ENCODE measurements at regions not wholly inside any gene's neighbourhood (a gene's known extent, or its start where the extent isn't known, plus 50 kb on each side); places are given as distances from the start of the nearest gene placed in this dataset.

DNA sequence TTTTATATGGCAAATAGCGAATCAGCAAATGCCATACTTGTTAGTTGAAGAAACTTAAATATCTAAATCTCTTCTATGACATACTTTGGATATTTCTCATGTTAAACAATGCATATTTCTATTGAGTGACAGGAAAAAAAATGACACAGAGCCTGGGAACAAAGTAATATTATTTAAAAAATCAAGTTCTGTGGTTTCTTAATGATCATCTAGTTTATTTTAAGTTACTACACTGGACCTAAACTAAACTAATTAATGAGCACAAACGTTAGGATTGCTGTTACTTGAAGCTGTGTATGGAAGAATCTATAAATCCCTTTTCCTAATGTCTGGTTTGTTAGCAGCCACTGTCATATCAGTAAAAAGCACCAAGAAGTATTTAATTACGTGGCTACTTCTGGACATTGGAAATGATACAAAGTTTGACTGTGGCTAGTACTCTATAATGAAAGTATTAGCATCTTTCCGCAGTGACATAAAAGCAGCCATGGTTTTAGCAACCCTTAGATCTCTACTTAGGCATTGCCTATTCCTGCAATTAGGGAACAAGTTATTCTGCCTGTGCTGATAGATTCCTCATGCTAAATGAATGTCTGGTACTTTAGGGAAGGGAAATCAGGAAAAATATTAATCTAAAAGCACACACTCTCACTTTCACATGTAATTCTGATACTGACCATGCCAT lies 981.7 kb upstream of the B3GALT2 start:
- no peak for TF ChIP-seq CTCF (IDR thresholded peaks at IDR 0.05; ENCODE audit: control extremely low read depth, extremely low read depth, low read depth, missing control alignments)
- no peak for DNase-seq (ENCODE audit: extremely low spot score)
- POLR2A ChIA-PET = no interaction called here
- CTCF ChIA-PET = no interaction called here

GRCh38 chr1:194164755-194165154 lies 978.3 kb upstream of the B3GALT2 start:
- no peak for TF ChIP-seq CTCF (IDR thresholded peaks at IDR 0.05; ENCODE audit: control extremely low read depth, extremely low read depth, low read depth, missing control alignments)
- ChIA-PET POLR2A (no interaction called here), CTCF (no interaction called here)
- no peak for DNase-seq (ENCODE audit: extremely low spot score)

GRCh38 chr1:194161591-194161990 lies 975.2 kb upstream of the B3GALT2 start:
- ChIA-PET CTCF (no interaction called here), POLR2A (no interaction called here)
- no peak for DNase-seq (ENCODE audit: extremely low spot score)
- TF ChIP-seq CTCF (IDR thresholded peaks at IDR 0.05; ENCODE audit: control extremely low read depth, extremely low read depth, low read depth, missing control alignments) = no peak

GRCh38 chr1:194159941-194160340 lies 973.5 kb upstream of the B3GALT2 start:
- no peak for DNase-seq (ENCODE audit: extremely low spot score)
- POLR2A ChIA-PET = no interaction called here
- CTCF ChIA-PET = interaction anchor here (0.8 to 1.3 kb wide), 2 partner anchors 9 to 35 kb away, joined by 3 read pairs; no protein-coding TSS in a partner anchor
- no peak for TF ChIP-seq CTCF (IDR thresholded peaks at IDR 0.05; ENCODE audit: control extremely low read depth, extremely low read depth, low read depth, missing control alignments)

DNA sequence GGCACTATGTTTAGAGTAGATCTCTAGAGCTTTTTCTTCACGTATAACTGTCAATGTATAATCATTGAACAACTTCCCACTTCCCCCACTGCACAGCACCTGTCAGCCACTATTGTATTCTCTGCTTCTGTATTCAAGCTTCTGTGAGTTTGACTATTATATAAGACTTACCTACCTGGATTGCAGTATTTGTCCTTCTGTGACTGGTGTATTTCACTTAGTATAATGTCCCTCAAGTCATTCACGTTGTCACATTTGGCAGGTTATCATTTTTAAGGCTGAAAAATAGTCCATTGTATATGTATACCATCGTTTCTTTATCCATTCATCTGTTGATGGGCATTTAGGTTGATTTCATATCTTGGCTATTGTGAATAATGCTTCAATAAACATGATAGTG lies 969.5 kb upstream of the B3GALT2 start:
- POLR2A ChIA-PET = no interaction called here
- TF ChIP-seq CTCF (IDR thresholded peaks at IDR 0.05; ENCODE audit: control extremely low read depth, extremely low read depth, low read depth, missing control alignments) = no peak
- CTCF ChIA-PET = no interaction called here

DNA sequence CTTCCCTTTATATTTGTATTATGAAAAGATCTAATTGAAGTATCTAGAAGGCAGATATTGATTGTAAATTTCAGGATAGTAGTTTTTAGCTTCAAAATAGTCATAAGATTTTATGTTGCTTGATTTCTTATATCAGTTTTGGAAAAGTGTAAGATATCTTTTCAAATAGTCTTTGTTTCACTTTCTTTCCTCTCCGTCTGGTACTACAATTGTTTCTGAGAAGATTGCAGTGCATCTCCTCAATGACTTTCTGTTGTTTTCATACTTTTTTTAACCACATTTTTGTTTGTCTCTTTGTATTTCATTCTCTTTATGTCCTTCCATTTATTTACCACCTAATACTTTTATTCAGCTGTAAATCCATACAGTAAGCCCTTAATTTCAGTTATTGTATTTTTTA lies 964.6 kb upstream of the B3GALT2 start:
- no peak for TF ChIP-seq CTCF (IDR thresholded peaks at IDR 0.05; ENCODE audit: control extremely low read depth, extremely low read depth, low read depth, missing control alignments)
- no peak for DNase-seq (ENCODE audit: extremely low spot score)
- CTCF ChIA-PET = no interaction called here
- POLR2A ChIA-PET = no interaction called here

More for the DNA sequence above, 969.5 kb upstream of the B3GALT2 start:
- DNase-seq (ENCODE audit: extremely low spot score) = no peak

Data from GM10248 (cell line).